Ascending aorta (tissue), 2 donors: ENCODE measurements at regions not wholly inside any gene's neighbourhood (a gene's known extent, or its start where the extent isn't known, plus 50 kb on each side); places are given as distances from the start of the nearest gene placed in this dataset.

ENCODE experiments used
- DNase-seq, 2 donors: peaks; one replicate each; pipeline ENCODE4 v3.0.0-alpha.2; 2019; ENCODE audit warnings: low spot score in 2 of 2
- H3K27ac ChIP-seq, 2 donors: fragments of 200-600 bp; sonication (generic); one replicate each; pipeline ENCODE4 v1.5.1; 2016 to 2017; ENCODE audit warnings: mild to moderate bottlenecking in 1 of 2
- H3K27me3 ChIP-seq: fragments of 200-600 bp; sonication (generic); one replicate; pipeline ENCODE4 v1.5.1; 2017
- H3K36me3 ChIP-seq, 2 donors: fragments of 200-600 bp; sonication (generic); one replicate each; pipeline ENCODE4 v1.5.1; 2016
- H3K4me1 ChIP-seq, 2 donors: fragments of 200-600 bp; sonication (generic); one replicate each; pipeline ENCODE4 v1.5.1; 2016 to 2017; ENCODE audit warnings: mild to moderate bottlenecking in 1 of 2
- H3K4me3 ChIP-seq, 2 donors: fragments of 200-600 bp; sonication (generic); one replicate each; pipeline ENCODE4 v1.5.1; 2016 to 2017; ENCODE audit warnings: mild to moderate bottlenecking in 1 of 2
- H3K9me3 ChIP-seq, 2 donors: fragments of 200-600 bp; sonication (generic); one replicate each; pipeline ENCODE4 v1.5.1; 2016
- intact Hi-C: fragments of 100-400 bp; cut with DNase I; formaldehyde crosslinking; loops from one replicate; pipeline ENCODE4 v1.15.1; 2023
- TF ChIP-seq, protein P1 (sequence below), 3 experiments: fragments of 200-600 bp in 2 of 3; fragments of 450-650 bp in 1 of 3; sonication (generic) in 2 of 3; IDR thresholded peaks; one replicate each; pipeline ENCODE4 v1.5.1; 2016 to 2019; ENCODE audit warnings: antibody characterized with exemption in 3 of 3, mild to moderate bottlenecking in 1 of 3, moderate library complexity in 1 of 3

DNA sequence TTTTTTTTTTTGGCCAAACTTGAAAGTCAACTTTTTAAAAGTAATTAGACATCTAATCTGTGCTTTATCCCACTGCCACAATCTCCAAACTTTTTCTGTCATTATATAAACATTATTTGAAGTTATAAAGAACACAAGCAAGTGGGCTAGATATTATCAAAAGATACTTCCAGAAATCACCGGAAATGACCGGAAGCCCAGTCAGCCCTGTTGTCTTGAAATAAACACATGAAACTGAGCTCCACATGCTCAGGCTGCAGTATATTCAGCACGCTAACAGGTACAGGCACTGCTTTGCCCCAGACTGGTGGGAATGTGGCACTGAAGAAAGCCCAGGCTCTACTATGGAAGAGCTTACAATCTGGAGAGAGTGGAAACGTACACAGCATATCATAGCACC is 158.9 kb upstream of the PLEKHG7 start:
- intact Hi-C loops, result no loop called here
- Histone ChIP-seq H3K9me3 (no peaks in the 10 kb centered on the region), H3K27ac (no peak overlapping the region), H3K4me1 (no peaks in the 10 kb centered on the region), H3K4me3 (no peak overlapping the region), H3K36me3 (no peaks in the 10 kb centered on the region), H3K27me3 (no peaks in the 10 kb centered on the region)
- TF ChIP-seq, protein P1, sequence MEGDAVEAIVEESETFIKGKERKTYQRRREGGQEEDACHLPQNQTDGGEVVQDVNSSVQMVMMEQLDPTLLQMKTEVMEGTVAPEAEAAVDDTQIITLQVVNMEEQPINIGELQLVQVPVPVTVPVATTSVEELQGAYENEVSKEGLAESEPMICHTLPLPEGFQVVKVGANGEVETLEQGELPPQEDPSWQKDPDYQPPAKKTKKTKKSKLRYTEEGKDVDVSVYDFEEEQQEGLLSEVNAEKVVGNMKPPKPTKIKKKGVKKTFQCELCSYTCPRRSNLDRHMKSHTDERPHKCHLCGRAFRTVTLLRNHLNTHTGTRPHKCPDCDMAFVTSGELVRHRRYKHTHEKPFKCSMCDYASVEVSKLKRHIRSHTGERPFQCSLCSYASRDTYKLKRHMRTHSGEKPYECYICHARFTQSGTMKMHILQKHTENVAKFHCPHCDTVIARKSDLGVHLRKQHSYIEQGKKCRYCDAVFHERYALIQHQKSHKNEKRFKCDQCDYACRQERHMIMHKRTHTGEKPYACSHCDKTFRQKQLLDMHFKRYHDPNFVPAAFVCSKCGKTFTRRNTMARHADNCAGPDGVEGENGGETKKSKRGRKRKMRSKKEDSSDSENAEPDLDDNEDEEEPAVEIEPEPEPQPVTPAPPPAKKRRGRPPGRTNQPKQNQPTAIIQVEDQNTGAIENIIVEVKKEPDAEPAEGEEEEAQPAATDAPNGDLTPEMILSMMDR (IDR thresholded peaks at IDR 0.05), result no peak
- no peak for DNase-seq

DNA sequence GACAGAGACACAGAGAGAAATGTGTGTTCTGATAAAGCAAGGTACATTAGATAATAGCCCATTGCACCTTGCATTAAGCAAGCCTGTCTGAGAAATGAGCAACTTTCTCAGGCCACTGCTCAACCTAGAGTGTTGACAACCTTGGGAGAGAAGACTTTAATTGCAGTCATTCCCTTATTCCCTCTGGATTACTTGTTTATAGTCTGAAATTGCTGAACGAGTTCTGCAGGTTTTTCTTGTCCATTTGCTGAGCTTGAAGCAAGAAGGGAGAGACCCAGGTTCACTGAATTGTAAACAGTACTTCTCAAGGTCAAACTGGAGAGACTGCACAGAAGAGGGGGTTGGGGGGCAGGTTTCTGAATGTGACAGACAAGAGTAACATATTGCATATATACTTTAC is 159.4 kb upstream of the PLEKHG7 start:
- Histone ChIP-seq H3K4me1 (no peaks in the 10 kb centered on the region), H3K27ac (no peak overlapping the region), H3K27me3 (no peaks in the 10 kb centered on the region), H3K9me3 (no peaks in the 10 kb centered on the region), H3K36me3 (no peaks in the 10 kb centered on the region), H3K4me3 (no peak overlapping the region)
- TF ChIP-seq, protein P1 (IDR thresholded peaks at IDR 0.05), result no peak
- no peak for DNase-seq
- intact Hi-C loops, result no loop called here

DNA sequence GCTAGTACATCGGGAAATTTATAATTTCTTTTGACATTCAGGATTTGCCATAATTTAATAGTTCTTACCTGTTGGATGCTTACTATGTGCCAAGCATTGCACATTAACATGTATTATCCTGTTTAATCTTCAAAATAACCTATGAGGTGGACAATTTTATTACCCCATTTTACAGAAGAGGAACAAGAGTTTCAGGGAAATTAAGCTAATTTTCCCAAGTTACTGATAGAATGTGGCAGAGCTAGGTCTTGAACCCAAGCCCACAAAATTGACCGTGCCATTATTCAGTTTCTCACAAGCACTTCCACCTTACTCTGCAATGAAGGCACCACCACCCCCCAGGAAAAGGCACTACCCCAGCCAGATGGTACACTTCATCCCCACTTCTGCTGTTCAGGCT is 161.1 kb upstream of the PLEKHG7 start:
- Histone ChIP-seq H3K4me3 (no peak overlapping the region), H3K4me1 (no peaks in the 10 kb centered on the region), H3K27me3 (no peaks in the 10 kb centered on the region), H3K27ac (no peak overlapping the region), H3K9me3 (no peaks in the 10 kb centered on the region), H3K36me3 (no peaks in the 10 kb centered on the region)
- TF ChIP-seq, protein P1 (IDR thresholded peaks at IDR 0.05), result no peak
- intact Hi-C loops, result no loop called here
- no peak for DNase-seq

DNA sequence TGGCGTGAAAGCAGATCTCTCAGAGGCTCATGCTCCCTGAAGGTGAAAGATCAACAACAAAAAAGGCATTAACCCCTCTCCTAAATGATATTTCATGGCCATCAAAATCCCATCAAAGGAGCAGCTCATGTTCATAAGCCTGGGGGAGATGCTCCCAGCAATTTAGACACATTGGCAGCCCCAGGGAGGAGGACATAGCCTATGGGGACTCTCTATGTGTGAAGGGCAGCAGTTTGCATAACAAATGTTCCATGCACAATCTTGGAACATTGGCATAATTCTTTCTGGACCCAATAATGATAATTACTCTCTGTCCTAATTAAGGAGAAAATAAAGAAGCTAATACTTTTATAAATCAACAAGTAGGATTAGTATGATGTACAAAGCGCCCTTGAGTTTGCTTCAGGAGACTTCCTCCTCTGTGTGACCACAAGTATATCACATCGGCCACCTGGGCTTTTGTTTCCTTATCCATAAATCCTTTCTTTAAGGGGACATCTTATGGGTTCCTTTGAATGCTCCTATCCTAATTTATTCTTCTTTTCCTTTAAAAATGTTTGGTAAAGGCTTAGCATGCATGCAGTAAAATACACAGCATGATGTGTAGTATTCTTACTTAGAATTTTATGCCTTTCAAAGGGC is 161.9 kb upstream of the PLEKHG7 start:
- Histone ChIP-seq H3K4me3 (no peak overlapping the region), H3K4me1 (no peaks in the 10 kb centered on the region), H3K36me3 (no peaks in the 10 kb centered on the region), H3K27ac (no peak overlapping the region), H3K27me3 (no peaks in the 10 kb centered on the region), H3K9me3 (no peaks in the 10 kb centered on the region)
- intact Hi-C loops, result no loop called here
- TF ChIP-seq, protein P1 (IDR thresholded peaks at IDR 0.05), result no peak
- DNase-seq, result no peak

DNA sequence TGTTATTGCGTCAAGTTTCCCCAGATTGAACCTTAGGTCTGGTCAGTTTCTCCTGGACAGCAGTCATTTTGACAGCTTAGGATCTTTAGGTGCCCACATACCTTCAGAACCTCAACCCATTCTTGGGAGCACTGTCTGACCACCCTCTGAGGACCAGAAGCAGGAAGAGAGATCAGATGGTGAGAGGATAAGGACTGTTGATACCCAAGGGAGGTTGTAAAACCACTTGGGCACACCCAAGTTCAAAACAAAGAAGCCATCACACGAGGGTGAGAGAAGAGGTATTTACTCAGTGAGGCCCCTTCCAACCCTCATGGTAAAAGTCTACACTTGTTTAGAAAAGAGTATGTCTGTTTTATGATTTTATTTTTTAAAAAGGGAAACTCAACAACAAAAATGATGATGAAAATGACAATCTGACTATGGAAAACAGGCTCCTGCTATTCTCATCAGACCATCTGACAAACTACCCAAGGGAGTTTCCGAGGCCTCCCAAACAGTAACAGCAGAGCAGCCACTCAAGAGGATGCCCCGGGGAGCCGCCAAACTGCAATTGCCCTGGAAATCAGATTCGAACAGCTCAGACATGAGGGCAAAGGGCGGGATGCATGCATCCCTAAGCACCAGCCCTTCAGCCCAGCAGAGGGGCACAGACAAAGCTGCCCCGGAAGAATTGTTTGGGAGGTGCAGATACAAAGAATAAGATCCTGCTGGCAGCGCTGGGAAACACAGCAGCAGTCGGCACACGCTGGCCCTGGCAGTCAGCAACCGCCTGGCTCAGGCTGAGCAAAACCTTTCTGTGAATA is 162.6 kb upstream of the PLEKHG7 start:
- Histone ChIP-seq H3K36me3 (no peaks in the 10 kb centered on the region), H3K27ac (no peak overlapping the region), H3K4me1 (no peaks in the 10 kb centered on the region), H3K27me3 (no peaks in the 10 kb centered on the region), H3K4me3 (no peak overlapping the region), H3K9me3 (no peaks in the 10 kb centered on the region)
- TF ChIP-seq, protein P1 (IDR thresholded peaks at IDR 0.05), result no peak
- no peak for DNase-seq
- intact Hi-C loops, result no loop called here
